H1 (cell line): ENCODE measurements at regions not wholly inside any gene's neighbourhood (a gene's known extent, or its start where the extent isn't known, plus 50 kb on each side); places are given as distances from the start of the nearest gene placed in this dataset.

Experiments used
- CTCF ChIA-PET: fragments of 300-600 bp; sonication (Branson Sonifier 250); formaldehyde crosslinking; loops from one replicate; lab custom pipeline; 2021; ENCODE audit not compliant: partially characterized antibody; lab: Charles Lee
- POLR2A ChIA-PET: fragments of 300-600 bp; sonication (Branson Sonifier 250); formaldehyde crosslinking; loops from one replicate; lab custom pipeline; 2021; ENCODE audit warnings: inconsistent platforms; ENCODE audit not compliant: partially characterized antibody; lab: Charles Lee
- DNase-seq, 2 experiments: peaks; one replicate each; pipeline versions ENCODE4 v3.0.0 to v3.0.0-alpha.2; 2010 to 2022; ENCODE audit warnings: low spot score in 2 of 2, low read depth in 1 of 2, mixed read lengths in 1 of 2
- FAIRE-seq: peaks from 2 replicates; lab custom pipeline; 2011; peaks lifted over from hg19 to GRCh38; lab: Jason Lieb, UNC
- H2AFZ ChIP-seq: 2 replicates; pipeline ENCODE4 v1.8.1; 2012; ENCODE audit warnings: low read length, inconsistent platforms
- H2AK5ac ChIP-seq: 2 replicates; pipeline ENCODE4 v1.6.1; 2013; ENCODE audit warnings: low read depth, low read length
- H2BK120ac ChIP-seq: replicated peaks from 2 replicates; pipeline ENCODE3; 2013; ENCODE audit warnings: low read depth, low read length, inconsistent platforms
- H2BK12ac ChIP-seq: 2 replicates; pipeline ENCODE4 v1.6.1; 2013; ENCODE audit warnings: low read depth, low read length
- H2BK15ac ChIP-seq: 2 replicates; pipeline ENCODE4 v1.6.1; 2013; ENCODE audit warnings: low read length
- H2BK20ac ChIP-seq: 2 replicates; pipeline ENCODE4 v1.6.1; 2013; ENCODE audit warnings: low read length
- H2BK5ac ChIP-seq: 2 replicates; pipeline ENCODE4 v1.6.1; 2013; ENCODE audit warnings: low read depth, low read length
- H3K14ac ChIP-seq: 2 replicates; pipeline ENCODE4 v1.6.1; 2013; ENCODE audit warnings: inconsistent platforms; ENCODE audit not compliant: insufficient read length
- H3K18ac ChIP-seq: 2 replicates; pipeline ENCODE4 v1.6.1; 2013; ENCODE audit warnings: low read length; ENCODE audit errors: extremely low read depth
- H3K23ac ChIP-seq: 2 replicates; pipeline ENCODE4 v1.6.1; 2013; ENCODE audit warnings: inconsistent platforms; ENCODE audit not compliant: insufficient read length
- H3K23me2 ChIP-seq: 2 replicates; pipeline ENCODE4 v1.6.1; 2013; ENCODE audit warnings: low read depth, low read length
- H3K27ac ChIP-seq: 2 replicates; pipeline ENCODE4 v1.6.1; 2011; ENCODE audit warnings: low read depth, low read length, inconsistent platforms
- H3K27me3 ChIP-seq, 4 experiments: replicated peaks in 1 of 4; 1 replicate in 1 of 4; 2 replicates in 3 of 4; pipeline versions ENCODE4 v1.6.1 to v1.8.1; 2011 to 2013; ENCODE audit warnings: low read length in 3 of 4, mild to moderate bottlenecking in 3 of 4, inconsistent platforms in 2 of 4, mixed read lengths in 2 of 4, moderate library complexity in 1 of 4; ENCODE audit not compliant: control insufficient read depth in 3 of 4, insufficient read depth in 3 of 4; ENCODE audit errors: extremely low read depth in 1 of 4
- H3K36me3 ChIP-seq, 4 experiments: 2 replicates each; pipeline versions ENCODE4 v1.6.1 to v1.8.1; 2011 to 2013; ENCODE audit warnings: mild to moderate bottlenecking in 4 of 4, low read length in 3 of 4, moderate library complexity in 2 of 4, control low read depth in 1 of 4, inconsistent platforms in 1 of 4; ENCODE audit not compliant: insufficient read depth in 4 of 4, control insufficient read depth in 2 of 4
- H3K4ac ChIP-seq: replicated peaks from 2 replicates; pipeline ENCODE3; 2013; ENCODE audit warnings: low read length, low read depth, mixed read lengths, inconsistent platforms; ENCODE audit not compliant: insufficient read length
- H3K4me1 ChIP-seq, 4 experiments: replicated peaks in 1 of 4; 1 replicate in 1 of 4; 2 replicates in 3 of 4; pipeline versions ENCODE4 v1.6.1 to v1.8.1; 2011 to 2013; ENCODE audit warnings: low read length in 3 of 4, inconsistent platforms in 2 of 4, mixed read lengths in 1 of 4; ENCODE audit not compliant: insufficient read depth in 4 of 4, control insufficient read depth in 3 of 4
- H3K4me2 ChIP-seq, 2 experiments: 2 replicates each; pipeline versions ENCODE4 v1.6.1 to v1.8.1; 2011 to 2013; ENCODE audit warnings: low read depth in 2 of 2, low read length in 2 of 2, control low read depth in 1 of 2, inconsistent platforms in 1 of 2, mild to moderate bottlenecking in 1 of 2; ENCODE audit not compliant: insufficient read depth in 1 of 2
- H3K4me3 ChIP-seq, 4 experiments: fragments of 200-600, 300-600 bp in 1 of 4; sonication (generic), shearing (Covaris generic), sonication (Bioruptor Twin) in 1 of 4; 2 replicates each; pipeline versions ENCODE4 v1.5.1 to v1.8.1; 2011 to 2016; ENCODE audit warnings: low read length in 4 of 4, low read depth in 3 of 4, control low read depth in 2 of 4, inconsistent platforms in 2 of 4, mild to moderate bottlenecking in 2 of 4, mixed read lengths in 1 of 4, moderate library complexity in 1 of 4; ENCODE audit not compliant: insufficient read depth in 2 of 4; ENCODE audit errors: extremely low read depth in 1 of 4
- H3K56ac ChIP-seq: replicated peaks from 2 replicates; pipeline ENCODE3; 2013; ENCODE audit warnings: low read depth, mild to moderate bottlenecking, mixed read lengths, low read length, inconsistent platforms; ENCODE audit not compliant: insufficient read length
- H3K79me1 ChIP-seq: 2 replicates; pipeline ENCODE4 v1.6.1; 2013; ENCODE audit warnings: low read depth, low read length, control low read depth
- H3K79me2 ChIP-seq, 2 experiments: 2 replicates each; pipeline versions ENCODE4 v1.6.1 to v1.8.1; 2012 to 2013; ENCODE audit warnings: low read length in 2 of 2, mild to moderate bottlenecking in 2 of 2, inconsistent platforms in 1 of 2; ENCODE audit not compliant: insufficient read depth in 2 of 2, control insufficient read depth in 1 of 2
- H3K9ac ChIP-seq, 4 experiments: replicated peaks in 1 of 4; 1 replicate in 1 of 4; 2 replicates in 3 of 4; pipeline versions ENCODE4 v1.6.1 to v1.8.1; 2011 to 2013; ENCODE audit warnings: low read depth in 3 of 4, low read length in 3 of 4, control low read depth in 2 of 4, mild to moderate bottlenecking in 2 of 4, moderate library complexity in 2 of 4, inconsistent platforms in 1 of 4; ENCODE audit errors: extremely low read depth in 1 of 4
- H3K9me3 ChIP-seq, 2 experiments: 2 replicates each; pipeline versions ENCODE4 v1.6.1 to v1.8.1; 2012 to 2013; ENCODE audit warnings: mild to moderate bottlenecking in 2 of 2, moderate library complexity in 2 of 2, control low read depth in 1 of 2, inconsistent platforms in 1 of 2, low read depth in 1 of 2, low read length in 1 of 2, mixed read lengths in 1 of 2; ENCODE audit not compliant: insufficient read depth in 2 of 2
- H4K20me1 ChIP-seq, 2 experiments: replicated peaks in 1 of 2; 2 replicates each; pipeline versions ENCODE3 to v1.8.1; 2011 to 2013; ENCODE audit warnings: inconsistent platforms in 2 of 2, low read length in 2 of 2, mild to moderate bottlenecking in 1 of 2; ENCODE audit not compliant: insufficient read depth in 2 of 2, control insufficient read depth in 1 of 2
- H4K5ac ChIP-seq: 2 replicates; pipeline ENCODE4 v1.6.1; 2013; ENCODE audit warnings: low read length, low read depth, mixed read lengths, inconsistent platforms; ENCODE audit not compliant: insufficient read length
- H4K8ac ChIP-seq: 2 replicates; pipeline ENCODE4 v1.8.0; 2013; ENCODE audit warnings: mild to moderate bottlenecking, moderate library complexity, low read length, inconsistent platforms; ENCODE audit not compliant: insufficient read depth; ENCODE audit errors: extremely low read depth
- H4K91ac ChIP-seq: replicated peaks from 2 replicates; pipeline ENCODE3; 2013; ENCODE audit warnings: low read length, mixed read lengths, inconsistent platforms; ENCODE audit not compliant: insufficient read length
- KDM1A ChIP-seq: fragments of 200-600, 300-600 bp; sonication (generic); IDR thresholded peaks from 2 replicates; pipeline ENCODE4 v1.7.1; 2016; ENCODE audit warnings: mild to moderate bottlenecking, low read length, borderline replicate concordance
- NANOG ChIP-seq: IDR thresholded peaks from 2 replicates; pipeline ENCODE4 v1.6.1; 2011; ENCODE audit warnings: low read length, low read depth, mild to moderate bottlenecking, inconsistent platforms; ENCODE audit not compliant: insufficient read depth, poor library complexity, severe bottlenecking
- RXRA ChIP-seq: IDR thresholded peaks from 2 replicates; pipeline ENCODE4 v1.6.1; 2011; ENCODE audit warnings: low read depth, mild to moderate bottlenecking, low read length, moderate library complexity; ENCODE audit not compliant: insufficient read depth
- WGBS, 2 experiments: shearing (Covaris generic) in 1 of 2; methylation state at CpG; one replicate each; pipeline versions ENCODE4 v1.1.6 to v1.1.7; 2013 to 2015; ENCODE audit warnings: low lambda C conversion rate in 2 of 2, mixed read lengths in 2 of 2, inconsistent platforms in 1 of 2, low coverage in 1 of 2, missing lambda C conversion rate in 1 of 2; ENCODE audit not compliant: insufficient replicate concordance in 2 of 2, insufficient coverage in 1 of 2, insufficient read length in 1 of 2; ENCODE audit errors: extremely low coverage in 1 of 2, missing lambda C conversion rate in 1 of 2; 5-methylcytosine and 5-hydroxymethylcytosine counted together

DNA sequence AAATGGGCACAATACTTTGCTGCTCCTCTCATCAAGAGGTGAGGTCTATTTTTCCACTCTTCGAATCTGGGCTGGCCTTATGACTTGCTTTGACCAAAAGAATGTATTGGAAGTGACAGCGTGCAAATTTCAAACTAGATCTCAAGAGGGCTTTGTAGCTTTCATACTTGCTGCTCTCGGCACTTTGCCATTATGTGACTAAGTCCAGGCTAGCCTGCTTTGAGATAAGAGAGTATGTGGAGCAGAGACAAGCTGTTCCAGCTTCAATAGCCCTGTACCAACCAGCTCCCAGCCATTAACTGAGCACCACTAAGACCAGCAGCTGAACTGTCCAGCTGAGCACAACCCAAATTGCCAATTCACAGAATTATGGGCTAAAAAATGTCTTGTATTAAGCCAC is 124.6 kb downstream of the ACER2 start:
- no peak for FAIRE-seq
- TF ChIP-seq KDM1A (no peak), NANOG (no peak), RXRA (no peak)

More for the DNA sequence above, 124.6 kb downstream of the ACER2 start:
- no peak overlapping the region for H3K56ac ChIP-seq
- CTCF ChIA-PET = interaction anchor here (1.0 to 2.5 kb wide), 4 partner anchors 12 to 68 kb away, joined by 3 to 16 read pairs (median 4); no protein-coding TSS in a partner anchor
- H3K27me3 ChIP-seq = no peaks in the 10 kb centered on the region
- H2BK15ac ChIP-seq = no peak overlapping the region
- no peak overlapping the region for H2BK20ac ChIP-seq
- no peak overlapping the region for H3K23ac ChIP-seq
- no peak overlapping the region for H4K91ac ChIP-seq
- no peaks in the 10 kb centered on the region for H3K36me3 ChIP-seq
- H3K4me2 ChIP-seq = no peak overlapping the region
- no peaks in the 10 kb centered on the region for H3K4me1 ChIP-seq
- H2BK5ac ChIP-seq = no peak overlapping the region
- no peak overlapping the region for H3K4ac ChIP-seq
- H4K5ac ChIP-seq = no peak overlapping the region
- no peak overlapping the region for H2BK120ac ChIP-seq
- H3K23me2 ChIP-seq = no peaks in the 10 kb centered on the region
- no peaks in the 10 kb centered on the region for H3K9me3 ChIP-seq
- no peak overlapping the region for H3K4me3 ChIP-seq
- no peak overlapping the region for H3K14ac ChIP-seq
- no peak overlapping the region for H3K9ac ChIP-seq
- H3K18ac ChIP-seq = no peak overlapping the region
- DNase-seq = no peak
- H3K79me2 ChIP-seq = no peaks in the 10 kb centered on the region
- H4K20me1 ChIP-seq = no peaks in the 10 kb centered on the region
- no peak overlapping the region for H4K8ac ChIP-seq
- no peaks in the 10 kb centered on the region for H3K79me1 ChIP-seq
- H3K27ac ChIP-seq = no peak overlapping the region
- H2BK12ac ChIP-seq = no peak overlapping the region
- H2AK5ac ChIP-seq = no peak overlapping the region
- whole genome bisulfite sequencing, 2 experiments = 92% methylated on average over 3 of the region's 3 CpGs; no CpG with 5 or more reads in 1 of the 2 experiments
- POLR2A ChIA-PET = no interaction called here
- no peak overlapping the region for H2AFZ ChIP-seq
